OCI-LY1 (cell line): ENCODE measurements at regions not wholly inside any gene's neighbourhood (a gene's known extent, or its start where the extent isn't known, plus 50 kb on each side); places are given as distances from the start of the nearest gene placed in this dataset.

Source experiments
- CTCF ChIP-seq: fragments of 200-600 bp; sonication (generic), shearing (Covaris generic); IDR thresholded peaks from 2 replicates; pipeline ENCODE4 v1.5.1; 2017; ENCODE audit warnings: mild to moderate bottlenecking, antibody characterized with exemption, low read length, moderate library complexity, mixed read lengths
- EZH2 ChIP-seq: fragments of 200-600 bp; sonication (generic), shearing (Covaris generic); IDR thresholded peaks from 2 replicates; pipeline ENCODE4 v1.8.0; 2017; ENCODE audit warnings: borderline replicate concordance, mixed run types, mild to moderate bottlenecking, antibody characterized with exemption, low read length, moderate library complexity, mixed read lengths

DNA sequence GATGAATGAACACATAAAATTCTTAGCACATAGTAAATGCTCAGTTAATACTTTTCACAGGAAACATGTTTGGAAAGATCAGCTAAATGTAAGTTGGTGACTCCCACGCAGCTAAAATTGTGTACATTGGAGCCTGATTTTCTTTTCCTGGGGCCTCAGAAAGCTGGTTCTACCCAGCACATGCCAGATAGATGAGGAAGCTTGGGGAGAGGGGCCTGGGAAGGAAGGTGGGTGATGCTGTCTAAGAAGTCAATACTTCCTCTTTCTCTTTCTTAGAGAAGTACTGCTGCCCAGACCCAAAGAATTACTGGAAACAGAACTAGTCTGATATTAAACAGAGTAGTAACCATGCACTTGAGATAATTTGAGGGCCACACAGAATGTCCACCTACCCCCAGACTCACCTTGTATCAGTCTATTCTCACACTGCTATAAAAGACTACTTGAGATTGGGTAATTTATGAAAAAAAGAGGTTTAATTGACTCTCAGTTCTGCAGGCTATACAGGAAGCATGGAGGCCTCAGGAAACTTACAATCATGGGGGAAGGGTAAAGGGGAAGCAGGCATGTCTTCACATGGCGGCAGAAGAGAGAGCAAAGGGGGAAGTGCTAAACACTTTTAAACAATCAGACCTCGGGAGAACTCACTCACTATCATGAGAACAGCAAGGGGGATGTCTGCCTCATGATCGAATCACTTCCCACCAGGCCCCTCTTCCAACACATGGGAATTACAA lies 123.3 kb upstream of the MED13L start:
- no peak for TF ChIP-seq CTCF
- no peak for TF ChIP-seq EZH2
